GM18502 (cell line): ENCODE measurements at regions not wholly inside any gene's neighbourhood (a gene's known extent, or its start where the extent isn't known, plus 50 kb on each side); places are given as distances from the start of the nearest gene placed in this dataset.
A peak's percentile ranks its signal among the peaks of the same experiment; 100 is the strongest.

Experiments used
- ATAC-seq: cut with Tn5 transposase; IDR thresholded peaks from one replicate; pipeline ENCODE4 v1.9.1; 2021; ENCODE audit warnings: mild to moderate bottlenecking; ENCODE audit not compliant: unreplicated experiment, poor library complexity

GRCh38 chr14:71201840-71202239 is 294.6 kb downstream of the PCNX1 start:
- no peak for ATAC-seq

DNA sequence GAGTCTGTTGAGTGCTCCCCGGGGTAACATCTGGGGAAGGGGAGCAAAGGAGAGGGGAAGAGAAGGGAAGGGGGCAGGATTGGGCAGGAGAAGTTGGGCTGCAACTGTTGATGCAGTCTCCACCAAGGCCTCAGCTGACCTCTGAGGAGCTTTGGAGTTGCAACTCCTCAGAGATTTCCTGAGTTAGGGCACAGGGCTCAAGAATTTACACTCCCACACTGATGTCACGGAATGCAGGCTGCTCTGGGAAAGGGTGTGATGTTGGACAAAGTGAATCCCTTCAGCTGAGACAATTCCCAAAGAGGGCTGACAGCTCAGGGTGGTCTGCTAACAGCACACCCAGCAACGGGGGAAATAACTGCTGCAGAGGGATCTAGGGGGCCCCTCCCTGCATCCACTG is 295.6 kb downstream of the PCNX1 start:
- ATAC-seq: no peak

- no peak for ATAC-seq
These were observed 296.0 kb downstream of the PCNX1 start for GRCh38 chr14:71203306-71203705.

GRCh38 chr14:71204231-71204630 is 297.0 kb downstream of the PCNX1 start:
- ATAC-seq: no peak

GRCh38 chr14:71204768-71205167 is 297.5 kb downstream of the PCNX1 start:
- ATAC-seq: no peak

DNA sequence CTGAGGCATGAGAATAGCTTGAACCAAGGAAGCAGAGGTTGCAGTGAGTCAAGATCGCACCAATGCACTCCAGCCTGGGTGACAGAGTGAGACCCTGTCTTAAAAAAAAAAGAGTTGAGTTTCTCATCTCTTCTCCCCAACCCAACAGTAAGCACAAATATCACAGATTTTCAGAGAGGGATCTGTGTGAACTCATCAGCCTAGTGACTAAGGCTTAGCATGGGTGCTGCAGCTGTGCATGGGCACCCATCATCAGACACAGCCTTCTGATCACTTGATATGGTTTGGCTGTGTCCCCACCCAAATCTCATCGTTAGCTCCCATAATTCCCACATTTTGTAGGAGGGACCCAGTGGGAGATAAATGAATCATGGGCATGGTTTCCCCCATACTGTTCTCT is 298.9 kb downstream of the PCNX1 start:
- no peak for ATAC-seq

GRCh38 chr14:71206766-71207371 is 299.6 kb downstream of the PCNX1 start:
- no peak for ATAC-seq

GRCh38 chr14:71208702-71209357 is 301.6 kb downstream of the PCNX1 start:
- no peak for ATAC-seq

- no peak for ATAC-seq
These were observed 302.6 kb downstream of the PCNX1 start for GRCh38 chr14:71209888-71210287.

GRCh38 chr14:71212093-71212492 is 304.8 kb downstream of the PCNX1 start:
- no peak for ATAC-seq

DNA sequence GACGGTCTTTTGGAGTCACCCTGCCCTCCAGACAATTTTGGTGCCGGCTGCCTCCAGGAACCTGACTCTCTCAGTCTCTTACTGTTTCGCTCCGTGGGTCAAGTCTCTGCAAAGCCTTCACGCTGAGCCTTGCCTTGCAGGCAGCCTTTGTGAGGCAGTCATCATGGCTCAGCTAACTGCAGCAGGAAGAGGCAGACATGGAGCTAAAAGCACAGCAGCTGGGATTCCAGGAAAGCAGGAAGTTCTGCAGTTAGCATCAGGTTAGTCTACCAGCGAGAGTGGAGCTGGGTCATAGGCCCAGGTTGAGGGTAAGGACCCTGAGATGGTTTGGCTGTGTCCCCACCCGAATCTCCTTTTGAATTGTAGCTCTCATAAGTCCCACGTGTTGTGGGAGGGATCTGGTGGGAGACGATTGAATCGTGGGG is 305.4 kb downstream of the PCNX1 start:
- ATAC-seq: no peak

DNA sequence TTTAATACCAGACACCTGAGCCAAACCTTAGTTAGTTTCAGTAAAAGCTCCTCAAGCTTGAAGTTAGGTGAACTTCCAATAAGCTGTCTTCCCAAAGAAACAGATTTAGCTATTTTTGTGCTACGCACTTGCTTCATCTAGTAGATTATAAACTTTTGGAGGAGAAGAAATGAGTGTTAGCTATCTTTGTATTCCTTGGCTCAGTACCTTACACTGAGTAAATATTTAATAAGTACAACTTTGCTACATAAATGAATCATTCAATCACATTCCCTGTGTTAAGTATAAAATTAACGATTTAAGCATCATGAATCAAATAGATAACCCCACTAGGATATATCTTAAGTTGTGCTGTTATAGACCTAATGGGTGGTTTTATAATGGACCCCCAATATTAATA is 307.0 kb downstream of the PCNX1 start:
- ATAC-seq: no peak

- ATAC-seq: no peak
These were observed 313.2 kb downstream of the PCNX1 start for GRCh38 chr14:71220462-71220861.

DNA sequence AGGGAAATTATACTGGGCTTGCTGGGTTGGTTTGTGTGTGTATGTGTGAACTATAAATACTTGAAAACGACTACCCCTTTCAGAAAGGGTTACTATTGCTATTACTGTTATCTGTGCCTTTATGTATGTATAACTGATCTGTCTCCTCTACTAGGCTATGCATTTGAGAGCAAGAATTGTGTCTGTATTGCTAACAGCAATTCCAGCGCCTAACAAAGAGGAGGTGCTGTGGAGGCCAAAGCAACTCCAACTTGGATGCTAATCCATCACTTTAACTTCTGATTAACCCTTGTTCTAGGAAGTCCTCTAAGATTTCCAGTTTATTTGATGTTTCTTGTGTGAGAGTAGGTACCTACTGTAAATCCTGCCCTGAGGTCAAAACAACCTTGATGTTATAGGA is 313.9 kb downstream of the PCNX1 start:
- ATAC-seq: no peak

GRCh38 chr14:71225113-71225512 is 317.9 kb downstream of the PCNX1 start:
- no peak for ATAC-seq

GRCh38 chr14:71228711-71229110 is 321.5 kb downstream of the PCNX1 start:
- ATAC-seq: no peak

DNA sequence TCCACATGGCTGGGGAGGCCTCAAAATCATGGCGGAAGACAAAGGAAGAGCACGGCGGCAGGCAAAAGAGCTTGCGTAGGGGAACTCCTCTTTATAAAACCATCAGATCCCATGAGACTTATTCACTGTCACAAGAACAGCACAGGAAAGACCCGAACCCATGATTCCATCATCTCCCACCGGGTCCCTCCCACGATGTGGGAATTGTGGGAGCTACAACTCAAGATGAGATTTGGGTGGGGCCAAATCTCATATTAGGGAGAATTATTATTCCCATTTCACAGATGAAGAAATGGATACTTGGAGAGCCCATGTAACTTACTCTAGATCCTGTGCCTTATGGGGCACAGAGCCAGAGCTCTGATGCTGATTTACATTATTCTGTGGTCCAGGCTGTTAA is 322.6 kb downstream of the PCNX1 start:
- ATAC-seq: no peak

DNA sequence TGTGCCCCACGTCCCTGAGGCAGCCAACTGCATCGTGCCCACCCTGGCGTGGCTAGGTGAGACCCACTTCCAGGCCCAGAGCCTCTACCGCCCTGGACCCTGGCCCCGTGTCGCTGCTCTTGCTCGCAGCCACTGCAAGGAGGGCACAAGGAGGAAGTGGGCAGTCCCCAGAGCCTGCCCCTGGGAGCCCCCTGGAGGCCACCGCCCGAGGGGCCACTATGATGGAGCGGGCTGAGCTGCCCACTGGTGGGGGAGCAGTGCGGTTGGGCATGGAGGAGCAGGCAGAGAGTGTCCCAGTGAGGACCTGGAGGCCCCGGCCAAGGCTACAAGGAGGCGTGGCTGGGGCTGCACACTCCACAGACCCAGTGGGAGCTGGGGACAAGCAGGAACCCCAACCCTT is 323.6 kb downstream of the PCNX1 start:
- no peak for ATAC-seq

- ATAC-seq: peak; percentile 53
These were observed 324.5 kb downstream of the PCNX1 start for GRCh38 chr14:71231521-71232393.

DNA sequence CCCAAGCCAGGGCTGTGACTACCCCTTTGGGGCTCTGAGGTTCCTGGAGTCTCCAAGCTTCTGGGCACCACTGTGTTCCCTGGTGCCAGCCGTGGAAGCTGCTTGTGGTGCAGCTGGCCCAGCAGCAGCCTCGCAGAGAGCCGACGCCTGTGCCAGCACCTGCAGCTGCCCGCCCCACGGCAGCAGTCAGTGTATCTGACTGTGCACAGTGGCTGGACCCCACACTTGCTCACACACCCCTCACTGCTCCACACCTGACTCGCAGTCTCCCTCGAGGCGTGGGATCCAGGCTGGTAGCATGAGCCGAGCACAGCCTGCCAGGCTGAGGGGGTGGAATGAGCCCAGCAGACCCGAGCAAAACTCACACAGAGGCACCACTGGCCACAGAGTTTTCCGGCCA is 325.2 kb downstream of the PCNX1 start:
- ATAC-seq: no peak

GRCh38 chr14:71235875-71236274 is 328.6 kb downstream of the PCNX1 start:
- no peak for ATAC-seq
